ENCODE measurements at regions not wholly inside any gene's neighbourhood (a gene's known extent, or its start where the extent isn't known, plus 50 kb on each side); places are given as distances from the start of the nearest gene placed in this dataset.

DNA sequence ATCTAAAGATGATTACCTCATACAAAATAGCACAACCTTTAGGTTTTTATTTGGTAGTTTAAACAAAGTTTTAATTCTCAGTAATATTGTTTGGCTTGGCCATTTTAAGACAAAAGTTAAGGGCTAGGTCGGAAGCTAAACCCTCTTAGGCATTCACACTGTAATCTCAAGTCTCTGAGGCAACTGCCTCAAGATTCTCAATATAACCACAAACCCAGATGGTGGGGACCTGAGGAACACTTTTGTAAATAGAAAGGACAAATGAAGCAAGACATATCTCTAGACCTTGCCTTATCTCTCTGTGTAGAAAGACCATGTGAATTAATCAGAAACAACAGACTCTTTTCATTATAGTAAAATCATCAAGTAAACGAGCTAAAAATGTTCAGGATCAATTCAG, 500.2 kb upstream of the CDH6 start:
- no peaks in the 10 kb centered on the region for H3K23me2 ChIP-seq (ENCODE audit: insufficient read length, low read depth, low read length, poor library complexity, severe bottlenecking)
- no peak overlapping the region for H3K56ac ChIP-seq (ENCODE audit: insufficient read length, low read depth, low read length)
- no peaks in the 10 kb centered on the region for H3K9me3 ChIP-seq (ENCODE audit: control insufficient read depth, low read depth, low read length)
- peaks cover 0 to 11% of the 10 kb centered on the region in 2 experiments; a peak in 4 of 5 replicates for H3K9me3 Mint-ChIP-seq
- no peak overlapping the region for H3K23ac ChIP-seq (ENCODE audit: insufficient read length, low read depth, low read length)
- no peaks in the 10 kb centered on the region for H3K4me1 ChIP-seq (ENCODE audit: insufficient read depth, low read length)
- H3K79me1 ChIP-seq (ENCODE audit: insufficient read depth, low read depth, low read length, poor library complexity, severe bottlenecking): no peaks in the 10 kb centered on the region
- peaks cover 5 to 10% (median 9%) of the 10 kb centered on the region in 3 experiments; a peak in 6 of 7 replicates for H3K36me3 Mint-ChIP-seq (ENCODE audit: insufficient read depth in 1 of 3, low read depth in 3 of 3)
- no peak overlapping the region for H3T11ph ChIP-seq (ENCODE audit: low read length)
- no peak overlapping the region for H3K27ac Mint-ChIP-seq
- H3K4me3 Mint-ChIP-seq: no peak overlapping the region; a peak in 1 of 5 replicates
- H2BK15ac ChIP-seq (ENCODE audit: low read depth, low read length): no peak overlapping the region
- no peak overlapping the region for H2AK5ac ChIP-seq (ENCODE audit: insufficient read length, low read length)
- H3K14ac ChIP-seq (ENCODE audit: insufficient read depth, low read length): no peak overlapping the region
- H3K4ac ChIP-seq (ENCODE audit: low read depth, low read length): no peak overlapping the region
- TF ChIP-seq, protein P1, sequence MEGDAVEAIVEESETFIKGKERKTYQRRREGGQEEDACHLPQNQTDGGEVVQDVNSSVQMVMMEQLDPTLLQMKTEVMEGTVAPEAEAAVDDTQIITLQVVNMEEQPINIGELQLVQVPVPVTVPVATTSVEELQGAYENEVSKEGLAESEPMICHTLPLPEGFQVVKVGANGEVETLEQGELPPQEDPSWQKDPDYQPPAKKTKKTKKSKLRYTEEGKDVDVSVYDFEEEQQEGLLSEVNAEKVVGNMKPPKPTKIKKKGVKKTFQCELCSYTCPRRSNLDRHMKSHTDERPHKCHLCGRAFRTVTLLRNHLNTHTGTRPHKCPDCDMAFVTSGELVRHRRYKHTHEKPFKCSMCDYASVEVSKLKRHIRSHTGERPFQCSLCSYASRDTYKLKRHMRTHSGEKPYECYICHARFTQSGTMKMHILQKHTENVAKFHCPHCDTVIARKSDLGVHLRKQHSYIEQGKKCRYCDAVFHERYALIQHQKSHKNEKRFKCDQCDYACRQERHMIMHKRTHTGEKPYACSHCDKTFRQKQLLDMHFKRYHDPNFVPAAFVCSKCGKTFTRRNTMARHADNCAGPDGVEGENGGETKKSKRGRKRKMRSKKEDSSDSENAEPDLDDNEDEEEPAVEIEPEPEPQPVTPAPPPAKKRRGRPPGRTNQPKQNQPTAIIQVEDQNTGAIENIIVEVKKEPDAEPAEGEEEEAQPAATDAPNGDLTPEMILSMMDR (conservative IDR thresholded peaks at IDR 0.05): no peak
- H2BK12ac ChIP-seq (ENCODE audit: insufficient read length, low read depth, low read length): no peak overlapping the region
- DNase-seq: no peak
- no peak overlapping the region for H2BK20ac ChIP-seq (ENCODE audit: low read depth, low read length, poor library complexity, severe bottlenecking)
- H2BK5ac ChIP-seq (ENCODE audit: insufficient read length, low read length): no peak overlapping the region
- no peaks in the 10 kb centered on the region for H3K79me2 ChIP-seq (ENCODE audit: insufficient read depth, low read length)
- no peak overlapping the region for H4K5ac ChIP-seq (ENCODE audit: insufficient read length, low read depth, low read length)
- H3K27ac ChIP-seq (ENCODE audit: insufficient read length, low read depth, low read length): no peak overlapping the region
- H4K91ac ChIP-seq (ENCODE audit: insufficient read length, low read depth, low read length): no peak overlapping the region
- no peak overlapping the region for H2BK120ac ChIP-seq (ENCODE audit: low read depth, low read length, poor library complexity, severe bottlenecking)
- H3K18ac ChIP-seq (ENCODE audit: insufficient read length, low read depth, low read length): no peak overlapping the region
- H3K4me1 Mint-ChIP-seq: peaks cover 5 to 9% of the 10 kb centered on the region in 2 experiments
- no peak overlapping the region for H3K9ac ChIP-seq (ENCODE audit: extremely low read depth, insufficient read length, low read length)
- H2AFZ ChIP-seq (ENCODE audit: low read length): no peak overlapping the region
- H3K27me3 ChIP-seq (ENCODE audit: insufficient read depth, low read length): no peaks in the 10 kb centered on the region
- H3K27me3 Mint-ChIP-seq (ENCODE audit: low read depth): no peaks in the 10 kb centered on the region; the same call in 1 of the 2 replicates
- no peak overlapping the region for H4K8ac ChIP-seq (replicated peaks; ENCODE audit: insufficient read length, low read depth, low read length)
- H3K4me2 ChIP-seq (ENCODE audit: insufficient read depth, insufficient read length, low read length): no peak overlapping the region
- no peaks in the 10 kb centered on the region for H4K20me1 ChIP-seq (ENCODE audit: control insufficient read depth, insufficient read depth, insufficient read length)
- no CpG with 5 or more reads among the region's 2 CpGs for WGBS (ENCODE audit: extremely low coverage, insufficient read length, low lambda C conversion rate)

Data from H9 (cell line).